GM19324 (cell line): ENCODE measurements at regions not wholly inside any gene's neighbourhood (a gene's known extent, or its start where the extent isn't known, plus 50 kb on each side); places are given as distances from the start of the nearest gene placed in this dataset.

Experiments used
- ATAC-seq: cut with Tn5 transposase; IDR thresholded peaks from one replicate; pipeline ENCODE4 v1.9.1; 2021; ENCODE audit warnings: mild to moderate bottlenecking, moderate library complexity; ENCODE audit not compliant: unreplicated experiment, low FRiP score

GRCh38 chr3:127387119-127387518 is 99.3 kb upstream of the PRR20G start:
- ATAC-seq, result no peak

GRCh38 chr3:127386490-127386889 is 98.6 kb upstream of the PRR20G start:
- ATAC-seq, result no peak

GRCh38 chr3:127385540-127385870 is 97.7 kb upstream of the PRR20G start:
- no peak for ATAC-seq

GRCh38 chr3:127384717-127385539 is 97.1 kb upstream of the PRR20G start:
- no peak for ATAC-seq

- ATAC-seq, result no peak
These were observed 95.9 kb upstream of the PRR20G start for GRCh38 chr3:127383656-127384179.

- no peak for ATAC-seq
These were observed 90.2 kb upstream of the PRR20G start for GRCh38 chr3:127377801-127378655.

- ATAC-seq, result no peak
These were observed 87.5 kb upstream of the PRR20G start for GRCh38 chr3:127375151-127375930.

GRCh38 chr3:127374086-127375010 is 86.5 kb upstream of the PRR20G start:
- ATAC-seq, result no peak

- no peak for ATAC-seq
These were observed 85.7 kb upstream of the PRR20G start for GRCh38 chr3:127373441-127374085.

- no peak for ATAC-seq
These were observed 84.0 kb upstream of the PRR20G start for GRCh38 chr3:127371846-127372245.

- ATAC-seq, result no peak
These were observed 83.5 kb upstream of the PRR20G start for GRCh38 chr3:127371334-127371733.

GRCh38 chr3:127370906-127371305 is 83.1 kb upstream of the PRR20G start:
- no peak for ATAC-seq

- ATAC-seq, result no peak
These were observed 81.6 kb upstream of the PRR20G start for GRCh38 chr3:127369356-127369935.

- ATAC-seq, result no peak
These were observed 80.6 kb upstream of the PRR20G start for GRCh38 chr3:127368186-127369032.

- ATAC-seq, result no peak
These were observed 79.7 kb upstream of the PRR20G start for GRCh38 chr3:127367593-127367992.

- ATAC-seq, result no peak
These were observed 78.5 kb upstream of the PRR20G start for GRCh38 chr3:127366383-127366782.

- ATAC-seq, result no peak
These were observed 77.4 kb upstream of the PRR20G start for GRCh38 chr3:127365163-127365798.
